Stomach (tissue), 4 donors: ENCODE measurements at regions not wholly inside any gene's neighbourhood (a gene's known extent, or its start where the extent isn't known, plus 50 kb on each side); places are given as distances from the start of the nearest gene placed in this dataset.

ENCODE experiments used
- POLR2A ChIP-seq, 4 donors: fragments of 450-650 bp; IDR thresholded peaks; one replicate each; pipeline ENCODE4 v1.6.1; 2016; ENCODE audit warnings: antibody characterized with exemption in 4 of 4, control low read depth in 2 of 4, mild to moderate bottlenecking in 1 of 4, moderate library complexity in 1 of 4
- TF ChIP-seq, protein P1 (sequence below), 7 experiments: fragments of 450-650 bp in 4 of 7; fragments of 200-600 bp in 3 of 7; sonication (generic) in 3 of 7; IDR thresholded peaks; one replicate each; pipeline ENCODE4 v1.5.1; 2016 to 2019; ENCODE audit warnings: antibody characterized with exemption in 7 of 7, control low read depth in 2 of 7, mild to moderate bottlenecking in 1 of 7

DNA sequence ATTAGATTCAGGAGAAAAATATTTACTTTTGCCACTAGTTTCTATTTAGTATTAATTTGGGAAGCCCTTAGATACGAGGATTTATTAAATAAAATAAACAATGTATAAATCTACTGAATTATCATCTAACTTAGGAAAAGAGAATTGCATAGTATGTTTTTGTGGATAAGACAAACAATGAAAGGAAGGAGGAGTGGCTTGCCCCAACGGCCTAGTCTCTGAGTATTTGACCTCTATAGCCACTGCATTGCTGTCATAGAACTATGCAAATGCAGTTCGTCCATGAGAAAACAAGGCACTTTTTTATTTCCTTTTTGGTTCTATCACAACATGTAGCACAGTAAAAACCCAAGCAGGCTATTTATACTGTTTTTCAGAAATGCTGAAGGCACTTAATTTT, 321.2 kb upstream of the CCNH start:
- TF ChIP-seq POLR2A (IDR thresholded peaks at IDR 0.05) = no peak
- TF ChIP-seq, protein P1, sequence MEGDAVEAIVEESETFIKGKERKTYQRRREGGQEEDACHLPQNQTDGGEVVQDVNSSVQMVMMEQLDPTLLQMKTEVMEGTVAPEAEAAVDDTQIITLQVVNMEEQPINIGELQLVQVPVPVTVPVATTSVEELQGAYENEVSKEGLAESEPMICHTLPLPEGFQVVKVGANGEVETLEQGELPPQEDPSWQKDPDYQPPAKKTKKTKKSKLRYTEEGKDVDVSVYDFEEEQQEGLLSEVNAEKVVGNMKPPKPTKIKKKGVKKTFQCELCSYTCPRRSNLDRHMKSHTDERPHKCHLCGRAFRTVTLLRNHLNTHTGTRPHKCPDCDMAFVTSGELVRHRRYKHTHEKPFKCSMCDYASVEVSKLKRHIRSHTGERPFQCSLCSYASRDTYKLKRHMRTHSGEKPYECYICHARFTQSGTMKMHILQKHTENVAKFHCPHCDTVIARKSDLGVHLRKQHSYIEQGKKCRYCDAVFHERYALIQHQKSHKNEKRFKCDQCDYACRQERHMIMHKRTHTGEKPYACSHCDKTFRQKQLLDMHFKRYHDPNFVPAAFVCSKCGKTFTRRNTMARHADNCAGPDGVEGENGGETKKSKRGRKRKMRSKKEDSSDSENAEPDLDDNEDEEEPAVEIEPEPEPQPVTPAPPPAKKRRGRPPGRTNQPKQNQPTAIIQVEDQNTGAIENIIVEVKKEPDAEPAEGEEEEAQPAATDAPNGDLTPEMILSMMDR (IDR thresholded peaks at IDR 0.05) = no peak
